ENCODE measurements at regions not wholly inside any gene's neighbourhood (a gene's known extent, or its start where the extent isn't known, plus 50 kb on each side); places are given as distances from the start of the nearest gene placed in this dataset.

DNA sequence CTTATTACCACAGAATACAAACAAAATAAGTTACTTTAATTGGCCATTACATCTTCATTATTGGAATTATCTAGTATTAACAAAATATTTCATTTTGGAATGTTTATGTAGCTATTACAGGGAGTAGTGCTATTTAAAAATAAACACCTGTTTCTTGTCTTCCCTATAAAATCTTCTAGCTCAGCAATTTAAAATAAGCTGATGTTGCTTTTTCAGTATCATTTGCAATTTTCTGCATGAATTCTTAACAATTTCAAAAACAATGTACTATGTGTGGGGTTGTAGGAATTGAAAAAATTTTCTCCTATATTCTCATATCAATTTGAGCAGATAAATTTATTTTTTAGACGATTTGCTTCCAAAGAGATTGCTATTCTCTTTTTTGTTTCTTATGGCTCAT lies 1251.3 kb upstream of the CRIM1 start:
- no peak overlapping the region for H3K27ac Mint-ChIP-seq
- no peak overlapping the region for H3K4me3 Mint-ChIP-seq
- H3K27me3 Mint-ChIP-seq: no peaks in the 10 kb centered on the region
- H3K9me3 Mint-ChIP-seq: peaks cover 5% of the 10 kb centered on the region
- no peaks in the 10 kb centered on the region for H3K4me1 Mint-ChIP-seq
- no peak for DNase-seq
- CTCF ChIA-PET: no interaction called here
- H3K36me3 Mint-ChIP-seq: no peaks in the 10 kb centered on the region

DNA sequence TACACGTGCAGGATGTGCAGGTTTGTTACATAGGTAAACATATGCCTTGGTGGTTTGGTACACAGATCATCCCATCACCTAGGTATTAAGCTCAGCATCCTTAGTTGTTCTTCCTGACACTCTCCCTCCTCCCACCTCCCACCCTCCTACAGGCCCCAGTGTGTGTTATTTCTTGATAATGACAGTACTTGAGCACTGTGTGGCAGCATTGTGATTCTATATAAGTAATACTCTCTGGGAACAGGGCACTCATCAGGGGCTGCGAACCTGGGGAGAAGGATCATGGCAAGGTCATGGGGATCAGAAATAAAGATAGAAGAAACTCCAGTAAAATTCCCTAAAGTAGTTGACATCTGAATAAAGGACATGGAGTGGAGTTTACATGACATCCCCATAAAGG lies 1256.2 kb upstream of the CRIM1 start:
- DNase-seq: no peak
- Mint-ChIP-seq H3K4me3 (no peak overlapping the region), H3K27ac (no peak overlapping the region), H3K4me1 (no peaks in the 10 kb centered on the region), H3K27me3 (no peaks in the 10 kb centered on the region), H3K36me3 (no peaks in the 10 kb centered on the region), H3K9me3 (peaks cover 7% of the 10 kb centered on the region)
- CTCF ChIA-PET: no interaction called here

- no peaks in the 10 kb centered on the region for H3K4me1 Mint-ChIP-seq
- no peaks in the 10 kb centered on the region for H3K27me3 Mint-ChIP-seq
- no peak overlapping the region for H3K27ac Mint-ChIP-seq
- peaks cover 3% of the 10 kb centered on the region for H3K9me3 Mint-ChIP-seq
- DNase-seq: no peak
- H3K36me3 Mint-ChIP-seq: no peaks in the 10 kb centered on the region
- H3K4me3 Mint-ChIP-seq: no peak overlapping the region
- CTCF ChIA-PET: no interaction called here
Observed at GRCh38 chr2:35082072-35082471, 1273.5 kb upstream of the CRIM1 start.

- Mint-ChIP-seq H3K4me1 (no peaks in the 10 kb centered on the region), H3K36me3 (no peaks in the 10 kb centered on the region), H3K27ac (no peak overlapping the region), H3K4me3 (no peak overlapping the region), H3K27me3 (no peaks in the 10 kb centered on the region), H3K9me3 (no peaks in the 10 kb centered on the region)
- no peak for DNase-seq
- CTCF ChIA-PET: no interaction called here
Observed at GRCh38 chr2:35081622-35082015, 1274.0 kb upstream of the CRIM1 start.

- H3K27ac Mint-ChIP-seq: no peak overlapping the region
- DNase-seq: no peak
- no peaks in the 10 kb centered on the region for H3K4me1 Mint-ChIP-seq
- no peaks in the 10 kb centered on the region for H3K9me3 Mint-ChIP-seq
- CTCF ChIA-PET: no interaction called here
- H3K36me3 Mint-ChIP-seq: no peaks in the 10 kb centered on the region
- no peaks in the 10 kb centered on the region for H3K27me3 Mint-ChIP-seq
- no peak overlapping the region for H3K4me3 Mint-ChIP-seq
Observed at GRCh38 chr2:35081001-35081621, 1274.5 kb upstream of the CRIM1 start.

DNA sequence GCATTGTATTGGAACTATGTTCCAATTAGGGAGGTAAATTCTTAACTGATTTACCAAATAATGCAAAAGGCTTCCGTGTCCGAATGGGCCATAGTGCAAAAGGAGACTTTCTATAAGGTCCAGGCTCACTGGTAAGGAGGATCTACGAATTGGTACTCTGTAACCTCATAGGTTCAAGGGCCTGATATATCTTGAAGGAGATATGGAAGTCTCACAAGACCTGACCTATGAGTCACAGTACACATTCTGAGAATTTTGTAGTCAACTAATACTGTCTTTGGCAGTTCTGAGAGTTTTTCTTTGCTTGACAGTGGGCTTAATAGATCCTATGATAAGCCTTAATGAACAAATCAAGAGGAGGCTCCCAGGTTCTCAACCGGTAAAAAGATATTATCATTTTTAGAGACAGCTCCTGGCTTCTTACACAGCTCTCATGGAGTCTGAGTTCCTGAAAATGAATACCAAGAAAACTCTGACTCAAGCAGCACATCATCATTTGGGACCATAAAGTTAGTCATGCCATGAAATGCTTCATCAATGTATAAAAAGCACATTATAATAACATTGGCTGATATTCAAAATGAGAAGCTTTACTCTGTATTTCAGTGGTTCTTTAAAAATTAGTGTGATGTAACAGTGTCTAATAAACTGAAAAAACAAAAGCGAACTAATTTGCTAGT lies 1275.2 kb upstream of the CRIM1 start:
- no peaks in the 10 kb centered on the region for H3K9me3 Mint-ChIP-seq
- no peaks in the 10 kb centered on the region for H3K27me3 Mint-ChIP-seq
- CTCF ChIA-PET: no interaction called here
- no peaks in the 10 kb centered on the region for H3K36me3 Mint-ChIP-seq
- H3K4me1 Mint-ChIP-seq: no peaks in the 10 kb centered on the region
- no peak overlapping the region for H3K4me3 Mint-ChIP-seq
- H3K27ac Mint-ChIP-seq: no peak overlapping the region
- no peak for DNase-seq

DNA sequence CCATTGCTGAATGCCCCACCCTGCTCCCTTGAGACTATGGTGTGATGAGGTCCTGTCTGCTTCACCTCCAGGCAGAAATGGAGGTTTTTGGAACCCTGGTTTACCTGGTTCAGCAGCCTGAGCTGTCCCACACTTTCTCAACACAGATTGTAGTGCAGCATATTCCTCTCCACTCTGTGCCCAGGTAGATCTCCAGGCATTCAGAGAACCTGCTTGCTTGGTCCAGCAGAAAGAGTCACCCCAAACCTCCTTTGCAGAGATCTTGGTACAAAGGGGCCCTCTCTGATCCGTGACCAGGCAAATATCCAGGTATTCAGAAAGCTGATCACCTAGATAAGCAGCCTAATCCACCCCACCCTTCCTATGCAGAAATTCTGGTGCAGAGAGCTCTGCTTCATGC lies 1288.2 kb upstream of the CRIM1 start:
- no peak overlapping the region for H3K27ac Mint-ChIP-seq
- H3K36me3 Mint-ChIP-seq: no peaks in the 10 kb centered on the region
- H3K9me3 Mint-ChIP-seq: peaks cover 11% of the 10 kb centered on the region
- no peaks in the 10 kb centered on the region for H3K4me1 Mint-ChIP-seq
- no peaks in the 10 kb centered on the region for H3K27me3 Mint-ChIP-seq
- DNase-seq: no peak
- H3K4me3 Mint-ChIP-seq: no peak overlapping the region
- CTCF ChIA-PET: no interaction called here

- CTCF ChIA-PET: no interaction called here
- Mint-ChIP-seq H3K9me3 (peaks cover 3% of the 10 kb centered on the region), H3K27ac (no peak overlapping the region), H3K4me3 (no peak overlapping the region), H3K4me1 (no peaks in the 10 kb centered on the region), H3K27me3 (no peaks in the 10 kb centered on the region), H3K36me3 (no peaks in the 10 kb centered on the region)
- DNase-seq: no peak
Observed at GRCh38 chr2:35063836-35064235, 1291.7 kb upstream of the CRIM1 start.

GRCh38 chr2:35035883-35036282 lies 1319.7 kb upstream of the CRIM1 start:
- CTCF ChIA-PET: no interaction called here
- DNase-seq: no peak
- H3K4me3 Mint-ChIP-seq: no peak overlapping the region
- no peak overlapping the region for H3K27ac Mint-ChIP-seq
- peaks cover 10% of the 10 kb centered on the region for H3K9me3 Mint-ChIP-seq
- H3K4me1 Mint-ChIP-seq: no peaks in the 10 kb centered on the region
- H3K36me3 Mint-ChIP-seq: no peaks in the 10 kb centered on the region
- no peaks in the 10 kb centered on the region for H3K27me3 Mint-ChIP-seq

DNA sequence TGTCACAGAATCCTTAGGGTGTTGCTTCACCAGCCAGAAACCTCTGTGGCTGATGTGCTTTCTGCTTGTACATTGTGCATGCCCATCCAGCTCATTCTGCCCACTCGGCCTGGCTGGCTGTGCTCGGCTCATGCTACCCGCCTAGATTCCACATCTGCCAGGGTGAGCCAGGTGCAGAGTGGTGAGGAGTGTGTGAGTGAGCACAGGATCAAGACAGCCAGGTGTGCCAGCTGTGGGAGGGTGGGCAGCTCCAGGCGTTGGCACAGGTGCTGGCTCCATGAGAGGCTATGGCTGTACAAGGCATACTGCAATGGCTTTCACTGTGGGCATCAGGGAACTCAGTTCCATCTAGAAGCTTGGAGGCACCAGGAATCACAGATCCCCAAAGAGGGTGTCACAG lies 1321.8 kb upstream of the CRIM1 start:
- CTCF ChIA-PET: no interaction called here

DNA sequence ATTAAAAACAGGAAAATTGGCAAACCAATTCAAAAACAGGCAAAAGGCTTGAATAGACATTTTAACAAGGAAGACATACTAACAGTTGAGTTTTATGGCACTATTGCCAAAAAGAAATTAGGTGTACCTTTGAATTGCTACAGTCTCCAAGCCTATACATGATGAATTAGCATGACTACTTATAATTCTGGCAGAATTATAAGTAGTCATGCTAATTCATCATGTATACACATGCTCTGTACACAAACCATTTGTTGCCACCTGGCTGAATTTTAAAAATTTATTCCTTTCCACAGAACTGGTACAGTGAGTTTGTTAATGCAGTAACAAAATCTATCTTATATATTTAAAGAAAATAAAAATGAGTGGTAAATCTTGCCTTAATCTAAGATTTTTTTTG lies 1332.0 kb upstream of the CRIM1 start:
- Mint-ChIP-seq H3K4me1 (no peaks in the 10 kb centered on the region), H3K9me3 (peaks cover 5% of the 10 kb centered on the region), H3K36me3 (no peaks in the 10 kb centered on the region), H3K4me3 (no peak overlapping the region), H3K27ac (no peak overlapping the region), H3K27me3 (no peaks in the 10 kb centered on the region)
- CTCF ChIA-PET: no interaction called here
- DNase-seq: no peak

More for the DNA sequence above, 1321.8 kb upstream of the CRIM1 start:
- Mint-ChIP-seq H3K27me3 (no peaks in the 10 kb centered on the region), H3K27ac (no peak overlapping the region), H3K4me3 (no peak overlapping the region), H3K36me3 (no peaks in the 10 kb centered on the region), H3K4me1 (no peaks in the 10 kb centered on the region), H3K9me3 (peaks cover 4% of the 10 kb centered on the region)
- no peak for DNase-seq

- Mint-ChIP-seq H3K9me3 (peaks cover 6% of the 10 kb centered on the region), H3K27ac (no peak overlapping the region), H3K36me3 (no peaks in the 10 kb centered on the region), H3K4me3 (no peak overlapping the region), H3K4me1 (no peaks in the 10 kb centered on the region), H3K27me3 (no peaks in the 10 kb centered on the region)
- CTCF ChIA-PET: no interaction called here
- no peak for DNase-seq
Observed at GRCh38 chr2:35000453-35000852, 1355.1 kb upstream of the CRIM1 start.

DNA sequence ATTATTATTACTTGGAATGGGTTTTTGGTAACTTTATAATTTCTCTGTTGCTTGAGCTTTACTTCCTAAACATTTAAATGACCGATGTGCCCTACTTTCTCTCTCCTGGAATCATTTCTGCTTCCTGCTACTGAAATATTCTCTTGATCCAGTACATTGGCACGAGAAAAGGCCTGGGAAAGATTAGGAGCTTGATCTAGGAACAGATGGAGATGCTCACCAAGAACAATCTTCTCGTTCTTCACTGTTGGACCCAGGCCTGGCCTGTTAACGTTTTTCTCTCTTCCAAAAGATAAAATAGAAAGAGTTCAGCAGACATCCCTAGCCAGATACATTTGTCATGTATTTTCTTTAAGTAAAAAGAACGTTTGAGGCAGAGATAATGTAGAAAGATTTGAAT lies 1356.8 kb upstream of the CRIM1 start:
- CTCF ChIA-PET: no interaction called here
- peaks cover 3% of the 10 kb centered on the region for H3K9me3 Mint-ChIP-seq

DNA sequence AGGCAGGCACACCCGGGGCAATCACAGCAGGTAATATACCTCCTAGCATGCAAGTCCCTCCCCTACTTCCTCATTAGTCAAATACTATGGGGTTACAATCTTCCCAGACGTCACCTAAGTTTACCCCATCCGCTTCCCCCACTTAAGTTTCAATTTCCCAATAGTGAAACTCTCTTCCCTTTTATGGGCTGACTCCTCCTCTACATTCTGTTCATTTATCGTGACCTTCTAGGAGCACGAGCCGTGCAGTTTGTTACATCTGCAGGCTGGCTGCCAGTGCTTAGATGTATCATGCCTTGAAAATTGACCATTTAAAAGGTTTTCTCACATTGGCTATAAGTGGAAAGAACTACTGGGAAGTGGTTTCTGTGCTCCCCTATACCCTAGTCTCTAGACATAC lies 1357.8 kb upstream of the CRIM1 start:
- no peak for DNase-seq
- H3K9me3 Mint-ChIP-seq: peaks cover 4% of the 10 kb centered on the region
- H3K4me3 Mint-ChIP-seq: no peak overlapping the region
- no peaks in the 10 kb centered on the region for H3K4me1 Mint-ChIP-seq
- CTCF ChIA-PET: no interaction called here
- no peaks in the 10 kb centered on the region for H3K36me3 Mint-ChIP-seq
- no peaks in the 10 kb centered on the region for H3K27me3 Mint-ChIP-seq
- H3K27ac Mint-ChIP-seq: no peak overlapping the region

More for the DNA sequence above, 1356.8 kb upstream of the CRIM1 start:
- H3K36me3 Mint-ChIP-seq: no peaks in the 10 kb centered on the region
- DNase-seq: no peak
- no peak overlapping the region for H3K27ac Mint-ChIP-seq
- no peak overlapping the region for H3K4me3 Mint-ChIP-seq
- H3K4me1 Mint-ChIP-seq: no peaks in the 10 kb centered on the region
- no peaks in the 10 kb centered on the region for H3K27me3 Mint-ChIP-seq

DNA sequence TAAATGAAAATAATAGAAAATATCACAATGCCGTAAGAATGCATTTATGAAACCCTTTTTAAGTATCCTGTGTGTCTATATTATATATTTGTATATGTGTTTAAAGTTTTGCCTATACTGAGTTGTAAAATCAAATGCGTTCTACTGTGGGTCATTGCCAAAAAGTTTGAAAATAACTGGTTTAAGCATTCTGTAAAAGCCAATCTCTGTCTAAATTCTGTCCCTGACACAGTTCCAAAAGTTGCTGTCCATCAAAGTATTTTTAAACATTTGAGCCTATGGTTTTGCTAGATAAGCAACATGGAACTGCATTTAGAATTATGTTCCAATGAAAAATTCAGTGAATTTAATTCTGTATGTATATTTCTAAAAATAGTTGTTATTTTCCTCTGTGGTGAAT lies 1360.4 kb upstream of the CRIM1 start:
- H3K9me3 Mint-ChIP-seq: peaks cover 11% of the 10 kb centered on the region

More for the DNA sequence above, 1360.4 kb upstream of the CRIM1 start:
- CTCF ChIA-PET: no interaction called here
- no peaks in the 10 kb centered on the region for H3K27me3 Mint-ChIP-seq
- H3K4me1 Mint-ChIP-seq: no peaks in the 10 kb centered on the region
- H3K36me3 Mint-ChIP-seq: no peaks in the 10 kb centered on the region
- H3K27ac Mint-ChIP-seq: no peak overlapping the region
- no peak overlapping the region for H3K4me3 Mint-ChIP-seq
- DNase-seq: no peak

All from activated naive CD4-positive, alpha-beta T cell treated with anti-CD3 and anti-CD28 coated beads, Interleukin-2, amount 10 ng/mL, durations not matched to agents 7 days and 5 days (primary cell).